ENCODE measurements at regions not wholly inside any gene's neighbourhood (a gene's known extent, or its start where the extent isn't known, plus 50 kb on each side); places are given as distances from the start of the nearest gene placed in this dataset.
A peak's percentile ranks its signal among the peaks of the same experiment; 100 is the strongest.

- TF ChIP-seq NR3C1 (CRISPR knock-in tag; IDR thresholded peaks at IDR 0.05), result no peak
- no peak for TF ChIP-seq TSC22D2 (CRISPR knock-in tag; IDR thresholded peaks at IDR 0.05; ENCODE audit: borderline replicate concordance)
- no peak for TF ChIP-seq ZNF235 (CRISPR knock-in tag; IDR thresholded peaks at IDR 0.05; ENCODE audit: borderline replicate concordance)
- TF ChIP-seq TERF1 (CRISPR knock-in tag; IDR thresholded peaks at IDR 0.05), result no peak
- no peak for TF ChIP-seq MYPOP (CRISPR knock-in tag; IDR thresholded peaks at IDR 0.05)
- no peak for TF ChIP-seq CAMTA2 (CRISPR knock-in tag; IDR thresholded peaks at IDR 0.05; ENCODE audit: borderline replicate concordance)
- no peak for TF ChIP-seq SP140L (CRISPR knock-in tag; IDR thresholded peaks at IDR 0.05; ENCODE audit: borderline replicate concordance)
- no peak for TF ChIP-seq NFYB (CRISPR knock-in tag; IDR thresholded peaks at IDR 0.05)
- TF ChIP-seq KDM5B (CRISPR knock-in tag; IDR thresholded peaks at IDR 0.05; ENCODE audit: borderline replicate concordance), result no peak
- no peak for TF ChIP-seq DZIP1 (CRISPR knock-in tag; IDR thresholded peaks at IDR 0.05)
- TF ChIP-seq MIER3 (CRISPR knock-in tag; IDR thresholded peaks at IDR 0.05; ENCODE audit: borderline replicate concordance), result peak; percentile 49; the same call in 1 of the 2 replicates
- no peak for TF ChIP-seq ZNF782 (CRISPR knock-in tag; IDR thresholded peaks at IDR 0.05; ENCODE audit: borderline replicate concordance)
- no peak for TF ChIP-seq ZNF770 (CRISPR knock-in tag; IDR thresholded peaks at IDR 0.05)
- TF ChIP-seq ELF3 (CRISPR knock-in tag; IDR thresholded peaks at IDR 0.05), result 0 out of 2 replicates have a peak, but pooled peaks have one; percentile 29
- peak; percentile 95 for TF ChIP-seq TEAD3 (CRISPR knock-in tag; optimal IDR thresholded peaks at IDR 0.05; ENCODE audit: borderline replicate concordance)
- no peak for TF ChIP-seq RAD21 (CRISPR knock-in tag; IDR thresholded peaks at IDR 0.05)
- TF ChIP-seq SNRNP70 (IDR thresholded peaks at IDR 0.05; ENCODE audit: low read depth, low read length), result no peak
- no peak for TF ChIP-seq ZNF780A (CRISPR knock-in tag; IDR thresholded peaks at IDR 0.05)
- no peak for TF ChIP-seq ZNF225 (CRISPR knock-in tag; IDR thresholded peaks at IDR 0.05)
- 0 out of 2 replicates have a peak, but pooled peaks have one; percentile 17 for TF ChIP-seq TFE3 (CRISPR knock-in tag; IDR thresholded peaks at IDR 0.05)
- no peak for TF ChIP-seq ATAD3A (CRISPR knock-in tag; IDR thresholded peaks at IDR 0.05)
- TF ChIP-seq GATA4 (IDR thresholded peaks at IDR 0.05; ENCODE audit: borderline replicate concordance, low read depth), result no peak
- no peak for TF ChIP-seq FOXM1 (CRISPR knock-in tag; IDR thresholded peaks at IDR 0.05)
- TF ChIP-seq ZFP1 (CRISPR knock-in tag; IDR thresholded peaks at IDR 0.05), result no peak
Measured at GRCh38 chr11:32290783-32291182, 144.6 kb downstream of the WT1 start (continued).
